ENCODE measurements at regions not wholly inside any gene's neighbourhood (a gene's known extent, or its start where the extent isn't known, plus 50 kb on each side); places are given as distances from the start of the nearest gene placed in this dataset.
"Not testable (repeated sequence)": the region's sequence is repeated elsewhere in the genome, so short reads cannot be mapped to it uniquely, and the experiment has no call there.

DNA sequence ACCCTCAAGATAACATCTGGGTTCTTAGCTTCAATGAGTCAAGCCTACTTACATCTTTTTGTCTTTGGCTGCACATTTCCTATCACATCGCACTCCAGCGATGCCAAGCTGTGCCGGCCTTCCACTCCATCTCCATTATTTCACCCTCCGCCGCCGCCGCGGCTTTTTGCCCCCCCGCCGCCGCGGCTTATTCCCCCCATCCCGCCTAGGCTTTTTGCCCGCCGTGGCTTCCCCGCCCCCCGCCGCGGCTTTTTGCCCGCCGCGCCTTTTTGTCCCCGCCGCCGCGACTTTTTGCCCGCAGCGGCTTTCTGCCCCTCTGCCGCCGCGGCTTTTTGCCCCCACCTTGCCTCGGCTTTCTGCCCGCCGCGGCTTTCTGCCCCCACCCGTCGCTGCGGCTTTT lies 50.8 kb downstream of the PPIAL4E start:
- DNase-seq, result peak in 1 of 3 donors; percentile 3
- H3K9me3 ChIP-seq; H3K36me3 ChIP-seq (ENCODE audit: low read depth); intact Hi-C loops (cut with DNase I, micrococcal nuclease); ATAC-seq; H3K4me3 ChIP-seq; H3K4me1 ChIP-seq (ENCODE audit: low read depth): not testable (repeated sequence)

All from mucosa of descending colon (tissue), 3 donors.